Fibroblast of pulmonary artery (primary cell): ENCODE measurements at regions not wholly inside any gene's neighbourhood (a gene's known extent, or its start where the extent isn't known, plus 50 kb on each side); places are given as distances from the start of the nearest gene placed in this dataset.

Experiments used
- DNase-seq: peaks from one replicate; pipeline ENCODE4 v3.0.0-alpha.2; 2010; ENCODE audit warnings: low read depth
- H3K4me3 ChIP-seq: replicated peaks from 2 replicates; pipeline ENCODE4 v1.5.1; 2011; ENCODE audit warnings: low read depth, mild to moderate bottlenecking, control low read depth, low read length, moderate library complexity
- TF ChIP-seq, protein P1 (sequence below): IDR thresholded peaks from 2 replicates; pipeline ENCODE4 v1.5.1; 2011; ENCODE audit warnings: mild to moderate bottlenecking, control low read depth, low read length, inconsistent platforms; ENCODE audit errors: missing control alignments

GRCh38 chr11:39165021-39165420 lies 2294.4 kb downstream of the LRRC4C start:
- no peak for DNase-seq
- H3K4me3 ChIP-seq: no peak overlapping the region
- TF ChIP-seq, protein P1, sequence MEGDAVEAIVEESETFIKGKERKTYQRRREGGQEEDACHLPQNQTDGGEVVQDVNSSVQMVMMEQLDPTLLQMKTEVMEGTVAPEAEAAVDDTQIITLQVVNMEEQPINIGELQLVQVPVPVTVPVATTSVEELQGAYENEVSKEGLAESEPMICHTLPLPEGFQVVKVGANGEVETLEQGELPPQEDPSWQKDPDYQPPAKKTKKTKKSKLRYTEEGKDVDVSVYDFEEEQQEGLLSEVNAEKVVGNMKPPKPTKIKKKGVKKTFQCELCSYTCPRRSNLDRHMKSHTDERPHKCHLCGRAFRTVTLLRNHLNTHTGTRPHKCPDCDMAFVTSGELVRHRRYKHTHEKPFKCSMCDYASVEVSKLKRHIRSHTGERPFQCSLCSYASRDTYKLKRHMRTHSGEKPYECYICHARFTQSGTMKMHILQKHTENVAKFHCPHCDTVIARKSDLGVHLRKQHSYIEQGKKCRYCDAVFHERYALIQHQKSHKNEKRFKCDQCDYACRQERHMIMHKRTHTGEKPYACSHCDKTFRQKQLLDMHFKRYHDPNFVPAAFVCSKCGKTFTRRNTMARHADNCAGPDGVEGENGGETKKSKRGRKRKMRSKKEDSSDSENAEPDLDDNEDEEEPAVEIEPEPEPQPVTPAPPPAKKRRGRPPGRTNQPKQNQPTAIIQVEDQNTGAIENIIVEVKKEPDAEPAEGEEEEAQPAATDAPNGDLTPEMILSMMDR: no peak

DNA sequence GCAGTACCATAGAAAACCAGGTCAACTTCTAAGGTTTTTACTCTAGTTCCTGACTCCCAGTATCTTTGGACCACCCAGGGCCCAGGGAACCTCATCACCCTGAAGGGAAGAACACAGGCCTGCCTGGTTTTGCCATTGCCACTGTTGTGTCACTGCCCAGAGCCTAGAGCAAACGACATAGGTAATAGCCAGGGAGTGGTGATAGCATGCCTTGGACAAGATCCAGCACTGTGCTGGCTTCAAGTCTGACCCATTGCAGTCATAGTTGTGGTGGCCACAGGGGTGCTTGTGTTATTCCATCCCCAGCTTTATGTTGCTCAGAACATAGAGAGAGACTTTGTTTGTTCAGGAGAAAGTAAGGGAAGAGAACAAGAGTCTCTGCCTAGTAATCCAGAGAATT lies 2310.2 kb downstream of the LRRC4C start:
- TF ChIP-seq, protein P1: no peak
- DNase-seq: no peak
- H3K4me3 ChIP-seq: no peak overlapping the region

DNA sequence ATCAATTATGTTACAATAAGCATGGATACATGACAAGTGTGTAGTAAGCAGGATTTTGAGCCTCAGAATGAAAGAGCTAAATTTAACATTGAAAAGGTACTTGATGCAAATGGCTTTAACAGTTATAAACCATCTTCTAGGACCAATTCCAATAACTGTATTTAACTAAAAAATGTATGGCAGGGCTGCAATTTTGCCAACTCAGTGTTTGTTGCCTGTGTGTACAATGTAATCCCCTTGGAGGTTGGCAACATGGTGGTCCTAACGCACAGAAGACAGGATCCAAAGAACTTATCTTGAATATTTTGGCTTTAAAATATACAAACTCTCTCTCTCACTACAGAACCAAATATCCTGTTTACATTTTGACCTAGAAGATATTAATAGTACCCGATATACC lies 2314.1 kb downstream of the LRRC4C start:
- TF ChIP-seq, protein P1: no peak
- DNase-seq: no peak
- H3K4me3 ChIP-seq: no peak overlapping the region

GRCh38 chr11:39144351-39145130 lies 2314.9 kb downstream of the LRRC4C start:
- no peak for DNase-seq
- no peak overlapping the region for H3K4me3 ChIP-seq
- TF ChIP-seq, protein P1: no peak

DNA sequence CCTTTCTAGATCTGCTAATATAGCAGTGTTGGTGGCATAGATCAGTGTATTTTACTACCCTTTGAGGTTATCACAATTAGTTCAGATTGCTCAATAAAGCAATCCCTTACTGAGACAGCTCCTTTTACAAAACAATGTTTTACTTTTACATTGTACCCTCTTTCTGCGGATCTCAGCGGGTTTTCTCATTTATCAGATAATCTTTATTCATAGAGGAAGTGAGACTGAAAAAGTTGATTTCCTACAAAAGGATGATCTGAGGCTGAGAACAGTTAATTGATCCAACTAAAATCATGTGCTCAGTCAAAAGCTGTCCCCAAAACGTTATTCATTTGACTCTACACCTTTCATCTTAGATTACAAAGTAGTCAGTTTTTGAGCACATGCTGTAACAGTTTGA lies 2319.9 kb downstream of the LRRC4C start:
- TF ChIP-seq, protein P1: no peak

GRCh38 chr11:39120890-39121289 lies 2338.6 kb downstream of the LRRC4C start:
- DNase-seq: no peak
- no peak overlapping the region for H3K4me3 ChIP-seq
- TF ChIP-seq, protein P1: no peak

More for the DNA sequence above, 2319.9 kb downstream of the LRRC4C start:
- DNase-seq: no peak
- H3K4me3 ChIP-seq: no peak overlapping the region

DNA sequence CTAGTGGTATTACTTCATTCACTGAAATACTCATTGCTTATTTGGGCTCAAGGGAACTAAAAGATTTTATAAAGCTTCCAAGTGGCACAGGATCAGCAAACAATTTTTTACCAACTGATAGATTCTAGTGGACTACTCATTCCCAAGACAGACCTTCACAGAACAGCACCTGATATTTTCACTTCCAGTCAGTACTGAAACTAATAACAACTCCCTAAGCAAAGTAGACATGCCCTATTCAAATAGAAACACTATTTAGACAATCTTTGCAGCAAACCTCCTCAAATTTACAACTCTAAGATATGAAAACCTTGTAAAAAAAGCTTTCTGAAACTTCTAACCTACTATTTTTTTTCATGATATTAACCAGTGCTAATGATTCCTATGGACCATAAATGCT lies 2345.8 kb downstream of the LRRC4C start:
- no peak for DNase-seq
- H3K4me3 ChIP-seq: no peak overlapping the region
- TF ChIP-seq, protein P1: no peak
